ENCODE measurements at regions not wholly inside any gene's neighbourhood (a gene's known extent, or its start where the extent isn't known, plus 50 kb on each side); places are given as distances from the start of the nearest gene placed in this dataset.
"Not testable (repeated sequence)": the region's sequence is repeated elsewhere in the genome, so short reads cannot be mapped to it uniquely, and the experiment has no call there.

GRCh38 chr10:80697926-80698325 lies 160.2 kb downstream of the SH2D4B start:
- FAIRE-seq, result no peak

GRCh38 chr10:80699602-80700039 lies 161.9 kb downstream of the SH2D4B start:
- FAIRE-seq, result no peak

DNA sequence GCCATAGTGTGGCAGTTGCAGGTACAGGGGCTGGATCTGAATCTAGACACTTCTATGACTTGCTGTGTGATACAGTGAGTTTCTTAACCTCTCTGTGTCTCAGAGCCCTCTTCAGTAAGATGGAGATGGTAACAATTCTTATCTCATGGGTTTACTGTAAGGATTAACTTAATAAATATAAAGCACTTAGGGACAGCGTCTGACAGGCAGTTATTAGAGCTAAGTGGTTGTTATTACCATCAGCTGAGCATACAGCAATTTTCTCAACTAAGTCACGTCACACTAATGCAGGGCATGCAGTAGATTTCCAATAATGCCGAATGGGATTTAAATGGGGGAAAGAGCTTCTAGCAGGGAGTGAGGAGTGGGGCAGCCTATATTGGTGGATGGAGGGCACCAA lies 162.6 kb downstream of the SH2D4B start:
- FAIRE-seq, result no peak

- FAIRE-seq, result no peak
These were observed 163.2 kb downstream of the SH2D4B start for GRCh38 chr10:80700760-80701444.

DNA sequence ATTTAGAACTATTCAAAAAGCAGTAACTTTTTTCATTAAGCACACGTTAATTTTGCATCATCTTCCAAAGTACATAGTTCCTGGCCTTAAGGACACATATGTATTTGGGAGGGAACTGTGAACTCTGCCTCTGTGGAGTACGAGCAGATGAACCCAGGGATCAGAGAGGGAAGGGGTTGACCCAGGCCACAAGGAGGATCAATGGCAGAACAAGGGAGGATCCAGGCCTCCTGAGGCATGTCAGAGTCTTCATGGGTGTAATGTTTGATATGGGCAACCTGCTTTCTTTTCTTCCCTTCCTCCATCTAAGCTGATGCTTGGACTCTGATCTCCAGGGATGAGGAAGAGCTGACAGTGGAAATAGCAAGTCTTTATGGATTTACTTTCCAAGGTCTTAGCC lies 164.0 kb downstream of the SH2D4B start:
- FAIRE-seq, result no peak

GRCh38 chr10:80702143-80702542 lies 164.4 kb downstream of the SH2D4B start:
- no peak for FAIRE-seq

DNA sequence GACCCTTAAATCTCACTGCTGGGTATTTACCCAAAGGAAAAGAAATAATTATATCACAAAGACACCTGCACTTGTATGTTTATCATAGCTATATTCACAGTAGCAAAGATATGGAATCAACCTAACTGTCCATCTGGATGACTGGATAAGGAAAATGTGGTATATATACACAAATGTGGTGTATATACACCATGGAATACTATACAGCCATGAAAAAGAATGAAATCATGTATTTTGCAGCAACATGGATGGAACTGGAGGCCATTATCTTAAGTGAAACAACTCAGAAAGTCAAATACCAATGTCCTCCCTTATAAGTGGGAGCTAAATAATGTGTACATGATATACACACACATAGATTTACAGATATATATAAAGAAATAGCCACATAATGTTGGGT lies 168.2 kb downstream of the SH2D4B start:
- no peak for FAIRE-seq

DNA sequence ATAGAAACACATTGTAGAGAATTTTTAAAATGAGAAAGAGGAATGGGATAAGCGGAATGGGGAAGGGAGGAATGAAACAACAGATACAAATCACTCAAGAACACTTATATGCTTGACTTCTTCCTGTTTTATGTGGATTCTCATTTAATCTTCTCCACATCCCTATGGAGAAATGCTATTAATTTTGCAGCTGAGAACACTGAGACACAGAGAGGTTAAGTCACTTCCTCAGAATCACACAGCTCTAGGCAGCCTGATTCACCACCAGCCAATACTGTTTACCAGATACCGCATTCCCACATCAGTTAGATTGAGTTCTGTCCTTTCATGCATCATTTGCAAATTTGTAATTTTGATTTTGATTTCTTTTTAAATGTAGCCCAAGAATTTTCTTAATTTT lies 170.5 kb downstream of the SH2D4B start:
- no peak for FAIRE-seq

DNA sequence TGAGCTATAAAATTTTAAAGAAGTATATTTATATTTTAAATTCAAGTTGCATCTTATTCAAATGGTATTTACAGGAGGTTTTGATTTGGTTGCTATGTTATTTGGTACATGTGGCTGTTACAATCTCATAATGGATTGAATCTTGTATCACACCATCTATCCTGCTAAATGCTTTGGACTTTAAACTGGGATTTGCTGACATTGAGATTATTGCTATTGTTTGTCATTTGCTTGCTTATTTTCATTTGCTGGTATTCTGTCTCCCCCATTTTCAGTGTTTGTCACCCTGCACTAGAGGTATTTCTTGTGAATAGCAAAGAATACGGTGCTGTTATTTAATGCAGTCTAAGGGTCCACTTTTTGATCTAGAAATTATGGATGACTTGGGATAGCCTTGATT lies 171.1 kb downstream of the SH2D4B start:
- FAIRE-seq, result no peak

DNA sequence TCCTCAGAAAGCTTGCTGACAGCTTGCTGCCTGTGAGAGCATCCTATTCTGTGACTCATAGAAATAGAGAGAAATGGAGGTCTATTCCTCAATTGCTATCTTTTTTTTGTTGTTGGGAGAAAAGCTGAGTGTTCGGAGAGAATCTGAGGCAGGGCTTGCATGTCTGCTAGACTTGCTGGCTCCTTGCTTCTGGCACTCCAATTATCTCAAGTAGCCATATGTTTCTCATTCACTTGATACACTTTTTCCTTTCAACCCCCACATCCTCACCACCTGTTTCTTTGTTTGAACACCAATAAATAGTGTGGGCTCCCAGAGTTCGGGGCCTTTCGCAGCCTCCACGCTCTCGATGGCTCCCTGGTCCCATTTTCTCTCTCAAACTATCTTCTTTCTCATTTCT lies 172.2 kb downstream of the SH2D4B start:
- FAIRE-seq, result no peak

DNA sequence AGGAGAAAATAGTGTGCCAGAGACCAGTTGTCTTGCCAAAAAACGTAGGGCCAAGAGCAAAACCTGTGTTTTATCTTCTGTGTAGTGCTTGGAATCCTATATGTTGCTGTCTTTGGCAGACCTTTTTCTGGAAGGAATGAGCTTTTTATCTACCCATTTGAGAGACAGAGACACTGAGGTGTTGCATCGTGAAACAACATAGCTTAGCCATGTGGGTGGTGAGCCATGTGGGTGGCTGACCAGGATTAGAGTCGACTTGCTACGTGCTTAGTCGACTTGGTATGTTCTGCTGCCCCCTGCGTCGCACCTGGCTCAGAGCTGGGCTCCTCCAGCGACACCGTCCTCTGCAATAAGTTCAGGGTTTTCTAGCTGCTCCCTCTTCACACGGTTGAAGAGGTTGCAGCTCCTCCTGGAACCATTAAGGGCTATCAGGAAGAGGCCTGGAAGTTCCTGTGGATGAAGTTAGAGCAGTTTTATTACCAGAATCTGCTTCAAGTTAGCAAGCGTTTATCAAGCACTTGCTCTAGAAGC lies 175.8 kb downstream of the SH2D4B start:
- no peak for FAIRE-seq

- FAIRE-seq, result no peak
These were observed 176.9 kb downstream of the SH2D4B start for GRCh38 chr10:80714566-80714965.

- no peak for FAIRE-seq
These were observed 180.3 kb downstream of the SH2D4B start for GRCh38 chr10:80718024-80718423.

- FAIRE-seq, result no peak
These were observed 182.2 kb downstream of the SH2D4B start for GRCh38 chr10:80719935-80720334.

- FAIRE-seq, result no peak
These were observed 182.8 kb downstream of the SH2D4B start for GRCh38 chr10:80720549-80720948.

- not testable (repeated sequence) for FAIRE-seq
These were observed 190.7 kb downstream of the SH2D4B start for GRCh38 chr10:80728354-80728753.

DNA sequence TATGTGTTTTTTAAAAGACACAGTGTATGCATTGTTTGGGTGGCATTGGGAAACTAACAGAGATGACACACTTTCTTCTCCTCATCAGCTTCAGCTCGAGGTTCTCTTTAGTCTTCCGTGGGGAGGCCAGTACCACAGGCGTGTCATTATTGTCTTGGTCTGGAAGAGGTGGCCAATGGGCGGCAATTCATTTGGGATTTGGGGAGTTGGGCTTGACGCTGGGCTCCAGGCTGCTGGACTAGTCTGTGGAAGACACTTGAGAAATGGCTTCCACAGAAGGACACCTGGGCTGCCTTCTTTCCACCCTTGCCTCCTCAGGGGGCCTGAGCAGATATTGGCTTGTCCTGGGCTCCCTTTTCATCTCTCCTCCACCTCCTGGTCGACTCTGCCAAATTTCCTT lies 192.2 kb downstream of the SH2D4B start:
- FAIRE-seq, result no peak

GRCh38 chr10:80730522-80730921 lies 192.8 kb downstream of the SH2D4B start:
- no peak for FAIRE-seq

GRCh38 chr10:80734589-80734988 lies 196.9 kb downstream of the SH2D4B start:
- no peak for FAIRE-seq

- no peak for FAIRE-seq
These were observed 199.5 kb downstream of the SH2D4B start for GRCh38 chr10:80737209-80737608.

GRCh38 chr10:80739328-80739727 lies 201.6 kb downstream of the SH2D4B start:
- FAIRE-seq, result no peak

- FAIRE-seq, result no peak
These were observed 202.4 kb downstream of the SH2D4B start for GRCh38 chr10:80739963-80740715.

DNA sequence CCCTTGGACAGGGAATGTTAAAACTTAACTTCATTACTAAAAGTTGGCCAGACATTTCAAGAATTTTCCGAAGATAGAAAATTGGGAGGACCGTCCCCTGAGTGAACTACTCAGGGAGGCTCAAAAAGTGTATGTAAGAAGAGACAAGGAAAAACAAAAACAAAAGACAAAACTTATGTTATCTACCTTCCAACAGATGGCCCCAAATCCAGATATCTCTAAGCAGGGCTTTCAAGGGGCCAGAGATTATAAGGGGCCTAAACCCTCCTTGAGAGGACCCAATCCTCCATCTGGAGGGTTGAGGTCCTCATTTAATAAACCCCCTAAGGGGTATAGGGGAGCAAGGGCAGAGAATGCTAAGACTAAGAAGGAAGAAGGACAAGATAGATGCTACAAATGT lies 203.6 kb downstream of the SH2D4B start:
- no peak for FAIRE-seq

GRCh38 chr10:80750268-80750667 lies 212.6 kb downstream of the SH2D4B start:
- no peak for FAIRE-seq
